Liver (tissue), 3 donors: ENCODE measurements at regions not wholly inside any gene's neighbourhood (a gene's known extent, or its start where the extent isn't known, plus 50 kb on each side); places are given as distances from the start of the nearest gene placed in this dataset.

Experiments
- EGR1 ChIP-seq, 2 donors: IDR thresholded peaks; 2 replicates each; pipeline ENCODE4 v1.6.1; 2016 to 2018; ENCODE audit warnings: antibody characterized with exemption in 2 of 2, low read depth in 2 of 2
- FOXA1 ChIP-seq: IDR thresholded peaks from 2 replicates; pipeline ENCODE4 v1.6.1; 2016; ENCODE audit warnings: antibody characterized with exemption
- GABPA ChIP-seq, 2 donors: IDR thresholded peaks in 1 of 2; conservative IDR thresholded peaks in 1 of 2; 2 replicates each; pipeline ENCODE4 v1.6.1; 2016; ENCODE audit warnings: antibody characterized with exemption in 2 of 2, mild to moderate bottlenecking in 1 of 2, moderate library complexity in 1 of 2
- HNF4G ChIP-seq: IDR thresholded peaks from 2 replicates; pipeline ENCODE4 v1.6.1; 2016; ENCODE audit warnings: antibody characterized with exemption
- JUND ChIP-seq, 2 donors: IDR thresholded peaks; 2 replicates each; pipeline ENCODE4 v1.6.1; 2016; ENCODE audit warnings: antibody characterized with exemption in 2 of 2
- NR2F2 ChIP-seq: IDR thresholded peaks from 2 replicates; pipeline ENCODE4 v1.6.1; 2016; ENCODE audit warnings: antibody characterized with exemption
- RAD21 ChIP-seq, 2 donors: IDR thresholded peaks; 2 replicates each; pipeline ENCODE4 v1.6.1; 2016; ENCODE audit warnings: antibody characterized with exemption in 2 of 2, mild to moderate bottlenecking in 2 of 2
- SP1 ChIP-seq: IDR thresholded peaks from 2 replicates; pipeline ENCODE4 v1.6.1; 2018; ENCODE audit warnings: antibody characterized with exemption, mild to moderate bottlenecking
- TAF1 ChIP-seq: conservative IDR thresholded peaks from 2 replicates; pipeline ENCODE4 v1.6.1; 2016; ENCODE audit warnings: antibody characterized with exemption, mild to moderate bottlenecking
- TF ChIP-seq, protein P1 (sequence below): fragments of 150-350 bp; IDR thresholded peaks from 2 replicates; pipeline ENCODE4 v1.5.1; 2017; ENCODE audit warnings: improper control_type of control experiment, low read depth, low read length; ENCODE audit not compliant: missing input control
- TF ChIP-seq, protein P2 (sequence below): IDR thresholded peaks from 2 replicates; pipeline ENCODE4 v1.6.1; 2016; ENCODE audit warnings: antibody characterized with exemption
- TF ChIP-seq, protein P3 (sequence below): IDR thresholded peaks from 2 replicates; pipeline ENCODE4 v1.6.1; 2016; ENCODE audit warnings: antibody characterized with exemption, mild to moderate bottlenecking
- TF ChIP-seq, protein P4 (sequence below): IDR thresholded peaks from 2 replicates; pipeline ENCODE4 v1.6.1; 2016; ENCODE audit warnings: antibody characterized with exemption
- TF ChIP-seq, protein P5 (sequence below): IDR thresholded peaks from 2 replicates; pipeline ENCODE4 v1.6.1; 2016; ENCODE audit warnings: antibody characterized with exemption
- donor health status: healthy.
- donor health status: healthy.

DNA sequence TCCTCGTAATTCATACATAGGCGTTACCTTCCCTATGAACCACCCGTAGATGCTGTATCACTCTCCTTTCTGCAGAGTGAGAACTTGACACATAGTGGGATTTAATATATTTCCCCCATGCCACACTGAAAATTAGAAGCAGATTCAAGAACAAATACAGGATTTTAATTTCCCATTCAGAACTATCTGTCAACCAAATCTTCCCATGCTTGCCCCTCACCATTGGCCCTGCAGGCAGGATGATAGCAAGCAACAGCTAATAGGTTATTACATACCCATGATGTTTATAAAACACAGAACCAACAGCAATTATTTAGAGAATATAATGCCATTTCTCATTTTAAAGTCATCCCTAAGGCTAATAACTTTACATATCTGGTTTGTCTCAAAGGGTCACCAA lies 55.0 kb upstream of the GNAO1 start:
- TF ChIP-seq, protein P1, sequence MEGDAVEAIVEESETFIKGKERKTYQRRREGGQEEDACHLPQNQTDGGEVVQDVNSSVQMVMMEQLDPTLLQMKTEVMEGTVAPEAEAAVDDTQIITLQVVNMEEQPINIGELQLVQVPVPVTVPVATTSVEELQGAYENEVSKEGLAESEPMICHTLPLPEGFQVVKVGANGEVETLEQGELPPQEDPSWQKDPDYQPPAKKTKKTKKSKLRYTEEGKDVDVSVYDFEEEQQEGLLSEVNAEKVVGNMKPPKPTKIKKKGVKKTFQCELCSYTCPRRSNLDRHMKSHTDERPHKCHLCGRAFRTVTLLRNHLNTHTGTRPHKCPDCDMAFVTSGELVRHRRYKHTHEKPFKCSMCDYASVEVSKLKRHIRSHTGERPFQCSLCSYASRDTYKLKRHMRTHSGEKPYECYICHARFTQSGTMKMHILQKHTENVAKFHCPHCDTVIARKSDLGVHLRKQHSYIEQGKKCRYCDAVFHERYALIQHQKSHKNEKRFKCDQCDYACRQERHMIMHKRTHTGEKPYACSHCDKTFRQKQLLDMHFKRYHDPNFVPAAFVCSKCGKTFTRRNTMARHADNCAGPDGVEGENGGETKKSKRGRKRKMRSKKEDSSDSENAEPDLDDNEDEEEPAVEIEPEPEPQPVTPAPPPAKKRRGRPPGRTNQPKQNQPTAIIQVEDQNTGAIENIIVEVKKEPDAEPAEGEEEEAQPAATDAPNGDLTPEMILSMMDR = no peak
- no peak for TF ChIP-seq TAF1
- TF ChIP-seq, protein P2, sequence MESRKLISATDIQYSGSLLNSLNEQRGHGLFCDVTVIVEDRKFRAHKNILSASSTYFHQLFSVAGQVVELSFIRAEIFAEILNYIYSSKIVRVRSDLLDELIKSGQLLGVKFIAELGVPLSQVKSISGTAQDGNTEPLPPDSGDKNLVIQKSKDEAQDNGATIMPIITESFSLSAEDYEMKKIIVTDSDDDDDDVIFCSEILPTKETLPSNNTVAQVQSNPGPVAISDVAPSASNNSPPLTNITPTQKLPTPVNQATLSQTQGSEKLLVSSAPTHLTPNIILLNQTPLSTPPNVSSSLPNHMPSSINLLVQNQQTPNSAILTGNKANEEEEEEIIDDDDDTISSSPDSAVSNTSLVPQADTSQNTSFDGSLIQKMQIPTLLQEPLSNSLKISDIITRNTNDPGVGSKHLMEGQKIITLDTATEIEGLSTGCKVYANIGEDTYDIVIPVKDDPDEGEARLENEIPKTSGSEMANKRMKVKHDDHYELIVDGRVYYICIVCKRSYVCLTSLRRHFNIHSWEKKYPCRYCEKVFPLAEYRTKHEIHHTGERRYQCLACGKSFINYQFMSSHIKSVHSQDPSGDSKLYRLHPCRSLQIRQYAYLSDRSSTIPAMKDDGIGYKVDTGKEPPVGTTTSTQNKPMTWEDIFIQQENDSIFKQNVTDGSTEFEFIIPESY = no peak
- no peak for TF ChIP-seq RAD21 (IDR thresholded peaks at IDR 0.05)
- TF ChIP-seq, protein P3, sequence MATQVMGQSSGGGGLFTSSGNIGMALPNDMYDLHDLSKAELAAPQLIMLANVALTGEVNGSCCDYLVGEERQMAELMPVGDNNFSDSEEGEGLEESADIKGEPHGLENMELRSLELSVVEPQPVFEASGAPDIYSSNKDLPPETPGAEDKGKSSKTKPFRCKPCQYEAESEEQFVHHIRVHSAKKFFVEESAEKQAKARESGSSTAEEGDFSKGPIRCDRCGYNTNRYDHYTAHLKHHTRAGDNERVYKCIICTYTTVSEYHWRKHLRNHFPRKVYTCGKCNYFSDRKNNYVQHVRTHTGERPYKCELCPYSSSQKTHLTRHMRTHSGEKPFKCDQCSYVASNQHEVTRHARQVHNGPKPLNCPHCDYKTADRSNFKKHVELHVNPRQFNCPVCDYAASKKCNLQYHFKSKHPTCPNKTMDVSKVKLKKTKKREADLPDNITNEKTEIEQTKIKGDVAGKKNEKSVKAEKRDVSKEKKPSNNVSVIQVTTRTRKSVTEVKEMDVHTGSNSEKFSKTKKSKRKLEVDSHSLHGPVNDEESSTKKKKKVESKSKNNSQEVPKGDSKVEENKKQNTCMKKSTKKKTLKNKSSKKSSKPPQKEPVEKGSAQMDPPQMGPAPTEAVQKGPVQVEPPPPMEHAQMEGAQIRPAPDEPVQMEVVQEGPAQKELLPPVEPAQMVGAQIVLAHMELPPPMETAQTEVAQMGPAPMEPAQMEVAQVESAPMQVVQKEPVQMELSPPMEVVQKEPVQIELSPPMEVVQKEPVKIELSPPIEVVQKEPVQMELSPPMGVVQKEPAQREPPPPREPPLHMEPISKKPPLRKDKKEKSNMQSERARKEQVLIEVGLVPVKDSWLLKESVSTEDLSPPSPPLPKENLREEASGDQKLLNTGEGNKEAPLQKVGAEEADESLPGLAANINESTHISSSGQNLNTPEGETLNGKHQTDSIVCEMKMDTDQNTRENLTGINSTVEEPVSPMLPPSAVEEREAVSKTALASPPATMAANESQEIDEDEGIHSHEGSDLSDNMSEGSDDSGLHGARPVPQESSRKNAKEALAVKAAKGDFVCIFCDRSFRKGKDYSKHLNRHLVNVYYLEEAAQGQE = no peak
- TF ChIP-seq, protein P4, sequence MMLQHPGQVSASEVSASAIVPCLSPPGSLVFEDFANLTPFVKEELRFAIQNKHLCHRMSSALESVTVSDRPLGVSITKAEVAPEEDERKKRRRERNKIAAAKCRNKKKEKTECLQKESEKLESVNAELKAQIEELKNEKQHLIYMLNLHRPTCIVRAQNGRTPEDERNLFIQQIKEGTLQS = no peak
- TF ChIP-seq JUND (IDR thresholded peaks at IDR 0.05) = no peak
- no peak for TF ChIP-seq SP1
- TF ChIP-seq, protein P5, sequence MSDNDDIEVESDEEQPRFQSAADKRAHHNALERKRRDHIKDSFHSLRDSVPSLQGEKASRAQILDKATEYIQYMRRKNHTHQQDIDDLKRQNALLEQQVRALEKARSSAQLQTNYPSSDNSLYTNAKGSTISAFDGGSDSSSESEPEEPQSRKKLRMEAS = no peak
- no peak for TF ChIP-seq GABPA (IDR thresholded peaks at IDR 0.05 in 1 of 2, conservative IDR thresholded peaks at IDR 0.05 in 1 of 2)
- no peak for TF ChIP-seq EGR1 (IDR thresholded peaks at IDR 0.05; ENCODE audit: low read depth in 2 of 2)
- no peak for TF ChIP-seq HNF4G
- no peak for TF ChIP-seq FOXA1
- no peak for TF ChIP-seq NR2F2
